K562 (cell line): ENCODE measurements at regions not wholly inside any gene's neighbourhood (a gene's known extent, or its start where the extent isn't known, plus 50 kb on each side); places are given as distances from the start of the nearest gene placed in this dataset.

Experiments
- ATAC-seq: fragments of 200-7000 bp; cut with Tn5 transposase; 3 replicates; pipeline ENCODE4 v1.9.1; 2020; ENCODE audit warnings: moderate library complexity
- BruUV-seq: library from RNA; stranded (reverse); fragments of 400-500 nt; replicated peaks from 2 replicates; lab custom pipeline; 2021; lab: Mats Ljungman, UMichigan
- CTCF ChIA-PET: fragments of 300-600 bp; formaldehyde crosslinking; extraction: SDS; loops from one replicate; lab custom pipeline; 2021; ENCODE audit warnings: low intra/inter-chr PET ratio; lab: Yijun Ruan, JAX
- POLR2A ChIA-PET: fragments of 300-600, 350-650 bp; sonication (Branson Sonifier 250); formaldehyde crosslinking; extraction: SDS; loops from one replicate; lab custom pipeline; 2021; ENCODE audit warnings: antibody characterized with exemption, inconsistent platforms; lab: Yijun Ruan, JAX
- DNase-seq, 4 experiments: peaks; one replicate each; pipeline versions ENCODE4 v3.0.0 to v3.0.0-alpha.2; 2011 to 2018; ENCODE audit warnings: low spot score in 3 of 4, mixed read lengths in 3 of 4; ENCODE audit errors: extremely low read depth in 1 of 4
- FAIRE-seq: peaks from 2 replicates; lab custom pipeline; 2011; peaks lifted over from hg19 to GRCh38; lab: Jason Lieb, UNC
- H2AFZ ChIP-seq: 2 replicates; pipeline ENCODE4 v1.6.0; 2011; ENCODE audit warnings: low read depth, low read length, control low read depth, inconsistent platforms
- H3K27ac ChIP-seq: fragments of 200-600 bp; 3 replicates; pipeline ENCODE4 v1.8.0; 2011; ENCODE audit warnings: low read depth, mild to moderate bottlenecking, control low read depth, inconsistent platforms, low read length, moderate library complexity, mixed read lengths; ENCODE audit errors: extremely low read depth
- H3K27me3 ChIP-seq, 2 experiments: fragments of 300-600 bp in 1 of 2; 2 replicates in 1 of 2; 3 replicates in 1 of 2; pipeline versions ENCODE4 v1.6.0 to v1.8.0; 2011; ENCODE audit warnings: inconsistent platforms in 2 of 2, low read length in 2 of 2, mild to moderate bottlenecking in 1 of 2, mixed read lengths in 1 of 2, moderate library complexity in 1 of 2; ENCODE audit not compliant: control insufficient read depth in 2 of 2, insufficient read depth in 2 of 2
- H3K36me3 ChIP-seq: fragments of 300-600 bp; 3 replicates; pipeline ENCODE4 v1.8.0; 2011; ENCODE audit warnings: mild to moderate bottlenecking, low read length, inconsistent platforms; ENCODE audit not compliant: control insufficient read depth, insufficient read depth
- H3K4me1 ChIP-seq, 2 experiments: fragments of 200-600 bp in 1 of 2; replicated peaks in 1 of 2; 2 replicates in 1 of 2; 3 replicates in 1 of 2; pipeline versions ENCODE4 v1.5.1 to v1.8.0; 2011; ENCODE audit warnings: inconsistent platforms in 2 of 2, low read length in 2 of 2, mild to moderate bottlenecking in 1 of 2, mixed read lengths in 1 of 2, moderate library complexity in 1 of 2; ENCODE audit not compliant: control insufficient read depth in 2 of 2, insufficient read depth in 2 of 2
- H3K4me2 ChIP-seq: 2 replicates; pipeline ENCODE4 v1.6.1; 2011; ENCODE audit warnings: low read length, control low read depth, inconsistent platforms, mixed read lengths; ENCODE audit not compliant: insufficient read depth
- H3K4me3 ChIP-seq: fragments of 200-600 bp; sonication (generic), shearing (Covaris generic); 2 replicates; pipeline ENCODE4 v1.5.1; 2016; ENCODE audit warnings: control low read depth, inconsistent platforms
- H3K79me2 ChIP-seq: fragments of 200-600 bp; 3 replicates; pipeline ENCODE4 v1.8.0; 2011; ENCODE audit warnings: low read length, inconsistent platforms; ENCODE audit not compliant: control insufficient read depth, insufficient read depth
- H3K9ac ChIP-seq, 2 experiments: 2 replicates each; pipeline versions ENCODE4 v1.6.0 to v1.6.1; 2011; ENCODE audit warnings: low read depth in 2 of 2, low read length in 2 of 2, control low read depth in 1 of 2, inconsistent platforms in 1 of 2, mild to moderate bottlenecking in 1 of 2, mixed read lengths in 1 of 2; ENCODE audit not compliant: insufficient read depth in 1 of 2
- H3K9me1 ChIP-seq: one replicate; pipeline ENCODE4 v1.6.0; 2011; ENCODE audit warnings: inconsistent platforms, mild to moderate bottlenecking, low read length, moderate library complexity; ENCODE audit not compliant: control insufficient read depth, insufficient read depth
- H3K9me3 ChIP-seq: replicated peaks from 2 replicates; pipeline ENCODE4 v1.5.1; 2011; ENCODE audit warnings: low read depth, low read length, inconsistent platforms; ENCODE audit not compliant: control insufficient read depth, insufficient read depth
- H4K20me1 ChIP-seq: replicated peaks from 2 replicates; pipeline ENCODE4 v1.6.1; 2011; ENCODE audit warnings: low read length, inconsistent platforms, mixed read lengths; ENCODE audit not compliant: control insufficient read depth, insufficient read depth
- C11orf30 ChIP-seq: fragments of 450-650 bp; IDR thresholded peaks from 2 replicates; pipeline ENCODE4 v1.6.1; 2016; ENCODE audit warnings: low read depth, mild to moderate bottlenecking
- CHD4 ChIP-seq: fragments of 200-600 bp; sonication (generic); IDR thresholded peaks from 3 replicates; pipeline ENCODE4 v1.6.1; 2012; ENCODE audit warnings: low read depth, mild to moderate bottlenecking, mixed read lengths, low read length, inconsistent platforms; ENCODE audit not compliant: insufficient read depth, insufficient replicate concordance, poor library complexity, severe bottlenecking
- KHSRP ChIP-seq: fragments of 450-650 bp; IDR thresholded peaks from 2 replicates; pipeline ENCODE4 v1.6.1; 2017
- MAFG ChIP-seq: fragments of 450-650 bp; conservative IDR thresholded peaks from 2 replicates; pipeline ENCODE4 v1.6.1; 2016; ENCODE audit warnings: missing genetic modification characterization, missing compliant biosample characterization
- NFE2 ChIP-seq: IDR thresholded peaks from 2 replicates; pipeline ENCODE4 v1.6.1; 2014; ENCODE audit warnings: antibody characterized with exemption, low read depth
- NFE2L1 ChIP-seq: fragments of 450-650 bp; IDR thresholded peaks from 2 replicates; pipeline ENCODE4 v1.6.1; 2016; ENCODE audit warnings: missing genetic modification characterization, low read depth, mild to moderate bottlenecking, missing compliant biosample characterization, moderate library complexity, borderline replicate concordance
- TCF7L2 ChIP-seq: fragments of 150-350 bp; IDR thresholded peaks from 2 replicates; pipeline ENCODE4 v1.6.1; 2016; ENCODE audit warnings: low read depth, mild to moderate bottlenecking, low read length, moderate library complexity
- ZNF316 ChIP-seq: fragments of 450-650 bp; IDR thresholded peaks from 2 replicates; pipeline ENCODE4 v1.6.1; 2016
- in situ Hi-C: fragments of 300-500 bp; cut with MboI; formaldehyde crosslinking; loops from 4 replicates; pipeline ENCODE4 v1.15.0; 2018; ENCODE audit warnings: inconsistent platforms, mixed read lengths
- intact Hi-C: fragments of 100-400 bp; cut with micrococcal nuclease; formaldehyde crosslinking; loops from 2 replicates; pipeline ENCODE4 v1.14.2; 2022
- TF ChIP-seq, protein P1 (sequence below): sonication (generic); formaldehyde crosslinking; IDR thresholded peaks from 2 replicates; pipeline ENCODE4 v1.8.0; 2023; ENCODE audit warnings: missing genetic modification reagents, mild to moderate bottlenecking, borderline replicate concordance
- TF ChIP-seq, protein P2 (sequence below): sonication (generic); formaldehyde crosslinking; IDR thresholded peaks from 2 replicates; pipeline ENCODE4 v1.8.1; 2023; ENCODE audit warnings: mild to moderate bottlenecking, missing genetic modification reagents

DNA sequence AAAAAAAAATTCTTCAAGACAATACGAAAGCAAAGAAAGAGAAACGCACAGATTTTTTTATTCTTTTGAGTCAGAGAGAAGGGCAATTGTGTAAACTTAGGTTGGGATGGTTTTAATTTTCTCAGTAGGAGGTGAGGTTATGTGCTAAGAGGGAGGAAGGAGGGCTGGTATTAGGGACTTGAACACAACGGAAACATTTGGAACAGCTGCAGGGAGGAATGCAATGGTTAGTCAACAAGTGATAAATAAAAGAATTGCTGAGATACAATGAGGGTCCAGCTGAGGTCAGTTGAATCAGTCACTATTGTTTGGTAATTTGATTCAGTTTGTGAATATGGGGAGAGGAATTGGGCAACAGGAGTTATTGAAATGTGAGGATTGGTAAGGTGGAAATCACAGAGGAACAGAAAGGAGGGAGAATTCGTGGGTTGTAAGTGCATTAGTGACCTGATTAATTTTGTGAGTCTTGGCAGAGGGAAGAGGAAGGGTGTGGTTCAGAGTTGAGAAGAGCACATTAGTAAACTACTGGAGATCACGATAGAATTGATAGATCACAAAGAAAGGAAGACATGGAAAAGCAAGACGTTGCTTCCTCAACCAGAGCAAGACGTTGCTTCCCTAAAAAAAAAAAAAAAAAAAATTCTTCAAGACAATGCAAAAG, 499.5 kb upstream of the SPRY2 start (continued):
- TF ChIP-seq, protein P1, sequence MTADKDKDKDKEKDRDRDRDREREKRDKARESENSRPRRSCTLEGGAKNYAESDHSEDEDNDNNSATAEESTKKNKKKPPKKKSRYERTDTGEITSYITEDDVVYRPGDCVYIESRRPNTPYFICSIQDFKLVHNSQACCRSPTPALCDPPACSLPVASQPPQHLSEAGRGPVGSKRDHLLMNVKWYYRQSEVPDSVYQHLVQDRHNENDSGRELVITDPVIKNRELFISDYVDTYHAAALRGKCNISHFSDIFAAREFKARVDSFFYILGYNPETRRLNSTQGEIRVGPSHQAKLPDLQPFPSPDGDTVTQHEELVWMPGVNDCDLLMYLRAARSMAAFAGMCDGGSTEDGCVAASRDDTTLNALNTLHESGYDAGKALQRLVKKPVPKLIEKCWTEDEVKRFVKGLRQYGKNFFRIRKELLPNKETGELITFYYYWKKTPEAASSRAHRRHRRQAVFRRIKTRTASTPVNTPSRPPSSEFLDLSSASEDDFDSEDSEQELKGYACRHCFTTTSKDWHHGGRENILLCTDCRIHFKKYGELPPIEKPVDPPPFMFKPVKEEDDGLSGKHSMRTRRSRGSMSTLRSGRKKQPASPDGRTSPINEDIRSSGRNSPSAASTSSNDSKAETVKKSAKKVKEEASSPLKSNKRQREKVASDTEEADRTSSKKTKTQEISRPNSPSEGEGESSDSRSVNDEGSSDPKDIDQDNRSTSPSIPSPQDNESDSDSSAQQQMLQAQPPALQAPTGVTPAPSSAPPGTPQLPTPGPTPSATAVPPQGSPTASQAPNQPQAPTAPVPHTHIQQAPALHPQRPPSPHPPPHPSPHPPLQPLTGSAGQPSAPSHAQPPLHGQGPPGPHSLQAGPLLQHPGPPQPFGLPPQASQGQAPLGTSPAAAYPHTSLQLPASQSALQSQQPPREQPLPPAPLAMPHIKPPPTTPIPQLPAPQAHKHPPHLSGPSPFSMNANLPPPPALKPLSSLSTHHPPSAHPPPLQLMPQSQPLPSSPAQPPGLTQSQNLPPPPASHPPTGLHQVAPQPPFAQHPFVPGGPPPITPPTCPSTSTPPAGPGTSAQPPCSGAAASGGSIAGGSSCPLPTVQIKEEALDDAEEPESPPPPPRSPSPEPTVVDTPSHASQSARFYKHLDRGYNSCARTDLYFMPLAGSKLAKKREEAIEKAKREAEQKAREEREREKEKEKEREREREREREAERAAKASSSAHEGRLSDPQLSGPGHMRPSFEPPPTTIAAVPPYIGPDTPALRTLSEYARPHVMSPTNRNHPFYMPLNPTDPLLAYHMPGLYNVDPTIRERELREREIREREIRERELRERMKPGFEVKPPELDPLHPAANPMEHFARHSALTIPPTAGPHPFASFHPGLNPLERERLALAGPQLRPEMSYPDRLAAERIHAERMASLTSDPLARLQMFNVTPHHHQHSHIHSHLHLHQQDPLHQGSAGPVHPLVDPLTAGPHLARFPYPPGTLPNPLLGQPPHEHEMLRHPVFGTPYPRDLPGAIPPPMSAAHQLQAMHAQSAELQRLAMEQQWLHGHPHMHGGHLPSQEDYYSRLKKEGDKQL (CRISPR knock-in tag) = no peak

DNA sequence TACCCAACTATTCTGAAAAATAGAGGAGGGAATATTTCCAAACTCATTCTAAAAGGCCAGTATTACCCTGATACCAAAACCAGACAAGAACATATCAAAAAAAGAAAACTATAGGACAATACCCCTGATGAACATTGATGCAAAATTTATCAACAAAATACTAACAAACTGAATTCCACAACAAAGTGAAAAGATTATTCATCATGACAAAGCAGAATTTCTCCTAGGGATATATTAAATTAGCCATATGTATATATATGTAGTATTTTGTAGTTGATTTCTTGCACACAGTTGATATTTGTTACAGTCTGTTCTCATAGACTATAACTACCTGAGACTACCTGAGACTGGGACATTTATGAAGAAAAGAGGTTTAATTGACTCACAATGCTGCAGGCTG, 495.0 kb upstream of the SPRY2 start:
- FAIRE-seq = no peak
- Histone ChIP-seq H3K27ac (no peak overlapping the region), H3K4me2 (no peak overlapping the region), H3K4me1 (no peaks in the 10 kb centered on the region), H3K9ac (no peak overlapping the region), H3K9me3 (no peaks in the 10 kb centered on the region; the same call in 1 of the 2 replicates), H3K4me3 (no peak overlapping the region), H3K79me2 (no peaks in the 10 kb centered on the region), H3K9me1 (no peaks in the 10 kb centered on the region), H4K20me1 (no peaks in the 10 kb centered on the region), H2AFZ (no peak overlapping the region), H3K27me3 (no peaks in the 10 kb centered on the region), H3K36me3 (no peaks in the 10 kb centered on the region)
- TF ChIP-seq TCF7L2 (no peak), KHSRP (no peak), NFE2L1 (tag) (peak; percentile 55), ZNF316 (peak; percentile 65; the same call in 1 of the 2 replicates), NFE2 (peak; percentile 4; the same call in 1 of the 2 replicates), MAFG (tag) (peak; percentile 69), CHD4 (no peak), C11orf30 (peak; percentile 45; the same call in 1 of the 2 replicates)
- TF ChIP-seq, protein P2, sequence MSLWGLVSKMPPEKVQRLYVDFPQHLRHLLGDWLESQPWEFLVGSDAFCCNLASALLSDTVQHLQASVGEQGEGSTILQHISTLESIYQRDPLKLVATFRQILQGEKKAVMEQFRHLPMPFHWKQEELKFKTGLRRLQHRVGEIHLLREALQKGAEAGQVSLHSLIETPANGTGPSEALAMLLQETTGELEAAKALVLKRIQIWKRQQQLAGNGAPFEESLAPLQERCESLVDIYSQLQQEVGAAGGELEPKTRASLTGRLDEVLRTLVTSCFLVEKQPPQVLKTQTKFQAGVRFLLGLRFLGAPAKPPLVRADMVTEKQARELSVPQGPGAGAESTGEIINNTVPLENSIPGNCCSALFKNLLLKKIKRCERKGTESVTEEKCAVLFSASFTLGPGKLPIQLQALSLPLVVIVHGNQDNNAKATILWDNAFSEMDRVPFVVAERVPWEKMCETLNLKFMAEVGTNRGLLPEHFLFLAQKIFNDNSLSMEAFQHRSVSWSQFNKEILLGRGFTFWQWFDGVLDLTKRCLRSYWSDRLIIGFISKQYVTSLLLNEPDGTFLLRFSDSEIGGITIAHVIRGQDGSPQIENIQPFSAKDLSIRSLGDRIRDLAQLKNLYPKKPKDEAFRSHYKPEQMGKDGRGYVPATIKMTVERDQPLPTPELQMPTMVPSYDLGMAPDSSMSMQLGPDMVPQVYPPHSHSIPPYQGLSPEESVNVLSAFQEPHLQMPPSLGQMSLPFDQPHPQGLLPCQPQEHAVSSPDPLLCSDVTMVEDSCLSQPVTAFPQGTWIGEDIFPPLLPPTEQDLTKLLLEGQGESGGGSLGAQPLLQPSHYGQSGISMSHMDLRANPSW (CRISPR knock-in tag) = no peak
- no peak for DNase-seq
- intact Hi-C loops (no loop called here), in situ Hi-C loops (no loop called here)
- BruUV-seq = no TSS peak
- no peak for ATAC-seq
- CTCF ChIA-PET = no interaction called here
- POLR2A ChIA-PET = no interaction called here
